KG1 (cell line): ENCODE measurements at regions not wholly inside any gene's neighbourhood (a gene's known extent, or its start where the extent isn't known, plus 50 kb on each side); places are given as distances from the start of the nearest gene placed in this dataset.
A peak's percentile ranks its signal among the peaks of the same experiment; 100 is the strongest.
"Not testable (repeated sequence)": the region's sequence is repeated elsewhere in the genome, so short reads cannot be mapped to it uniquely, and the experiment has no call there.

Source experiments
- DNase-seq: peaks from one replicate; lab custom pipeline; 2025; lab: John Stamatoyannopoulos, UW

GRCh38 chr5:174982485-174982884 lies 258.1 kb downstream of the MSX2 start:
- DNase-seq, result no peak

- DNase-seq, result no peak
Observed at GRCh38 chr5:174981416-174981815, 257.0 kb downstream of the MSX2 start.

- DNase-seq, result no peak
Observed at GRCh38 chr5:174980952-174981351, 256.6 kb downstream of the MSX2 start.

- no peak for DNase-seq
Observed at GRCh38 chr5:174972291-174972690, 247.9 kb downstream of the MSX2 start.

- DNase-seq, result no peak
Observed at GRCh38 chr5:174971210-174971609, 246.8 kb downstream of the MSX2 start.

GRCh38 chr5:174970502-174970901 lies 246.1 kb downstream of the MSX2 start:
- DNase-seq, result no peak

GRCh38 chr5:174953871-174954270 lies 229.5 kb downstream of the MSX2 start:
- DNase-seq, result no peak

GRCh38 chr5:174951151-174951780 lies 226.9 kb downstream of the MSX2 start:
- peak; percentile 65 for DNase-seq

GRCh38 chr5:174947548-174947947 lies 223.2 kb downstream of the MSX2 start:
- DNase-seq, result no peak

- no peak for DNase-seq
Observed at GRCh38 chr5:174945853-174946252, 221.5 kb downstream of the MSX2 start.

GRCh38 chr5:174943785-174944184 lies 219.4 kb downstream of the MSX2 start:
- DNase-seq, result no peak

GRCh38 chr5:174943002-174943401 lies 218.6 kb downstream of the MSX2 start:
- not testable (repeated sequence) for DNase-seq

- DNase-seq, result no peak
Observed at GRCh38 chr5:174937201-174938123, 213.1 kb downstream of the MSX2 start.

GRCh38 chr5:174935854-174936474 lies 211.6 kb downstream of the MSX2 start:
- DNase-seq, result peak; percentile 4

GRCh38 chr5:174931033-174931432 lies 206.7 kb downstream of the MSX2 start:
- DNase-seq, result not testable (repeated sequence)

GRCh38 chr5:174925586-174925985 lies 201.2 kb downstream of the MSX2 start:
- no peak for DNase-seq

- DNase-seq, result no peak
Observed at GRCh38 chr5:174922955-174923354, 198.6 kb downstream of the MSX2 start.

GRCh38 chr5:174920906-174921550 lies 196.6 kb downstream of the MSX2 start:
- no peak for DNase-seq

- no peak for DNase-seq
Observed at GRCh38 chr5:174919351-174919750, 195.0 kb downstream of the MSX2 start.

- no peak for DNase-seq
Observed at GRCh38 chr5:174918655-174919054, 194.3 kb downstream of the MSX2 start.

GRCh38 chr5:174917976-174918554 lies 193.7 kb downstream of the MSX2 start:
- DNase-seq, result no peak

GRCh38 chr5:174917435-174917834 lies 193.1 kb downstream of the MSX2 start:
- not testable (repeated sequence) for DNase-seq
